IMR-90 (cell line): ENCODE measurements at regions not wholly inside any gene's neighbourhood (a gene's known extent, or its start where the extent isn't known, plus 50 kb on each side); places are given as distances from the start of the nearest gene placed in this dataset.

Source experiments
- ATAC-seq: fragments of 200-7000 bp; cut with Tn5 transposase; 2 replicates; pipeline ENCODE4 v1.9.1; 2020; ENCODE audit warnings: low read depth, mild to moderate bottlenecking, moderate library complexity
- BruUV-seq: library from RNA; stranded (reverse); fragments of 400-500 nt; replicated peaks from 2 replicates; lab custom pipeline; 2021; lab: Mats Ljungman, UMichigan
- CTCF ChIA-PET: fragments of 300-600 bp; formaldehyde crosslinking; extraction: SDS; loops from one replicate; lab custom pipeline; 2021; ENCODE audit warnings: antibody characterized with exemption; lab: Yijun Ruan, JAX
- POLR2A ChIA-PET: fragments of 300-600 bp; sonication (Branson Sonifier 250); formaldehyde crosslinking; loops from one replicate; lab custom pipeline; 2022; ENCODE audit warnings: antibody characterized with exemption; ENCODE audit not compliant: unreplicated experiment; lab: Charles Lee
- DNase-seq: peaks from one replicate; pipeline ENCODE4 v3.0.0; 2013
- H2AFZ ChIP-seq: replicated peaks from 2 replicates; pipeline ENCODE3; 2013; ENCODE audit warnings: low read length, mild to moderate bottlenecking; ENCODE audit not compliant: poor library complexity
- H2AK5ac ChIP-seq: 2 replicates; pipeline ENCODE4 v1.6.1; 2013; ENCODE audit warnings: low read depth, low read length, inconsistent platforms
- H2AK9ac ChIP-seq: replicated peaks from 2 replicates; pipeline ENCODE3; 2013; ENCODE audit warnings: mild to moderate bottlenecking, low read depth, low read length, moderate library complexity; ENCODE audit not compliant: poor library complexity
- H2BK120ac ChIP-seq: 2 replicates; pipeline ENCODE4 v1.6.1; 2013; ENCODE audit warnings: low read depth, low read length, inconsistent platforms
- H2BK15ac ChIP-seq: 3 replicates; pipeline ENCODE4 v1.6.1; 2013; ENCODE audit warnings: low read depth, low read length, inconsistent platforms
- H2BK20ac ChIP-seq: 2 replicates; pipeline ENCODE4 v1.6.1; 2013; ENCODE audit warnings: low read depth, mild to moderate bottlenecking, inconsistent platforms, low read length, moderate library complexity
- H2BK5ac ChIP-seq: 2 replicates; pipeline ENCODE4 v1.6.1; 2013; ENCODE audit warnings: mild to moderate bottlenecking, low read depth, low read length, inconsistent platforms; ENCODE audit not compliant: poor library complexity, severe bottlenecking
- H3K14ac ChIP-seq: replicated peaks from 2 replicates; pipeline ENCODE4 v1.6.1; 2013; ENCODE audit warnings: low read depth, low read length, inconsistent platforms
- H3K18ac ChIP-seq: 2 replicates; pipeline ENCODE4 v1.6.1; 2013; ENCODE audit warnings: low read depth, low read length, control low read depth
- H3K23ac ChIP-seq: 2 replicates; pipeline ENCODE4 v1.6.1; 2013; ENCODE audit warnings: low read depth, low read length, inconsistent platforms
- H3K27ac ChIP-seq: 2 replicates; pipeline ENCODE4 v1.5.1; 2013; ENCODE audit warnings: mild to moderate bottlenecking, control low read depth, low read length; ENCODE audit not compliant: insufficient read depth
- H3K27me3 ChIP-seq: 2 replicates; pipeline ENCODE4 v1.6.1; 2013; ENCODE audit warnings: low read length; ENCODE audit not compliant: control insufficient read depth, insufficient read depth
- H3K36me3 ChIP-seq: 2 replicates; pipeline ENCODE4 v1.6.1; 2013; ENCODE audit warnings: low read length, mixed read lengths; ENCODE audit not compliant: control insufficient read depth, insufficient read depth
- H3K4ac ChIP-seq: 2 replicates; pipeline ENCODE4 v1.6.1; 2013; ENCODE audit warnings: low read depth, low read length, inconsistent platforms
- H3K4me1 ChIP-seq: 2 replicates; pipeline ENCODE4 v1.6.1; 2013; ENCODE audit warnings: low read length, mixed read lengths; ENCODE audit not compliant: control insufficient read depth, insufficient read depth
- H3K4me2 ChIP-seq: 2 replicates; pipeline ENCODE4 v1.6.1; 2013; ENCODE audit warnings: low read depth, mild to moderate bottlenecking, control low read depth, low read length, moderate library complexity
- H3K4me3 ChIP-seq: 2 replicates; pipeline ENCODE4 v1.5.1; 2013; ENCODE audit warnings: low read depth, mild to moderate bottlenecking, control low read depth, low read length, moderate library complexity; ENCODE audit not compliant: insufficient read depth
- H3K56ac ChIP-seq: 2 replicates; pipeline ENCODE4 v1.6.1; 2013; ENCODE audit warnings: low read length, inconsistent platforms; ENCODE audit not compliant: insufficient read depth; ENCODE audit errors: extremely low read depth
- H3K79me1 ChIP-seq, 2 experiments: 2 replicates each; pipeline ENCODE4 v1.6.1; 2013; ENCODE audit warnings: low read length in 2 of 2, inconsistent platforms in 1 of 2, low read depth in 1 of 2
- H3K9ac ChIP-seq: 2 replicates; pipeline ENCODE4 v1.6.1; 2013; ENCODE audit warnings: low read depth, low read length, control low read depth
- H3K9me1 ChIP-seq: 2 replicates; pipeline ENCODE4 v1.6.1; 2013; ENCODE audit warnings: low read length, inconsistent platforms; ENCODE audit not compliant: insufficient read depth
- H3K9me3 ChIP-seq: 2 replicates; pipeline ENCODE4 v1.6.1; 2013; ENCODE audit warnings: low read length; ENCODE audit not compliant: control insufficient read depth, insufficient read depth
- H4K20me1 ChIP-seq: 2 replicates; pipeline ENCODE4 v1.6.1; 2013; ENCODE audit warnings: low read length, inconsistent platforms; ENCODE audit not compliant: insufficient read depth
- H4K5ac ChIP-seq: 2 replicates; pipeline ENCODE4 v1.6.1; 2013; ENCODE audit warnings: mild to moderate bottlenecking, low read depth, low read length, control low read depth
- H4K8ac ChIP-seq, 2 experiments: 2 replicates each; pipeline ENCODE4 v1.6.1; 2013; ENCODE audit warnings: low read depth in 2 of 2, low read length in 2 of 2, control low read depth in 1 of 2, inconsistent platforms in 1 of 2
- H4K91ac ChIP-seq: 2 replicates; pipeline ENCODE4 v1.6.1; 2013; ENCODE audit warnings: low read depth, low read length, inconsistent platforms; ENCODE audit not compliant: insufficient read depth
- BHLHE40 ChIP-seq: fragments of 150-350 bp; IDR thresholded peaks from 2 replicates; pipeline ENCODE4 v1.6.1; 2016; ENCODE audit warnings: mild to moderate bottlenecking, low read depth, low read length
- CEBPB ChIP-seq: IDR thresholded peaks from 2 replicates; pipeline ENCODE4 v1.6.1; 2012; ENCODE audit warnings: low read depth, low read length, improper control_type of control experiment
- CHD1 ChIP-seq: IDR thresholded peaks from 2 replicates; pipeline ENCODE4 v1.6.1; 2012; ENCODE audit warnings: low read depth, low read length, improper control_type of control experiment
- FOS ChIP-seq: fragments of 150-350 bp; IDR thresholded peaks from 2 replicates; pipeline ENCODE4 v1.6.1; 2016; ENCODE audit warnings: low read depth, low read length
- MAFK ChIP-seq: IDR thresholded peaks from 2 replicates; pipeline ENCODE4 v1.6.1; 2012; ENCODE audit warnings: low read depth, low read length, improper control_type of control experiment
- MAZ ChIP-seq: IDR thresholded peaks from 2 replicates; pipeline ENCODE4 v1.6.1; 2012; ENCODE audit warnings: low read depth, mild to moderate bottlenecking, low read length, improper control_type of control experiment, moderate library complexity, borderline replicate concordance
- MXI1 ChIP-seq: IDR thresholded peaks from 2 replicates; pipeline ENCODE4 v1.6.1; 2012; ENCODE audit warnings: low read depth, mild to moderate bottlenecking, low read length, moderate library complexity, borderline replicate concordance
- NFE2L2 ChIP-seq: fragments of 150-350 bp; IDR thresholded peaks from 2 replicates; pipeline ENCODE4 v1.6.1; 2016; ENCODE audit warnings: low read depth, mild to moderate bottlenecking, low read length
- POLR2A ChIP-seq: IDR thresholded peaks from 2 replicates; pipeline ENCODE4 v1.6.1; 2012; ENCODE audit warnings: mild to moderate bottlenecking, low read depth, low read length
- RAD21 ChIP-seq: IDR thresholded peaks from 2 replicates; pipeline ENCODE4 v1.6.1; 2012; ENCODE audit warnings: low read length, improper control_type of control experiment
- RCOR1 ChIP-seq: IDR thresholded peaks from 2 replicates; pipeline ENCODE4 v1.6.1; 2012; ENCODE audit warnings: mild to moderate bottlenecking, low read length, improper control_type of control experiment; ENCODE audit not compliant: insufficient replicate concordance
- RFX5 ChIP-seq: IDR thresholded peaks from 2 replicates; pipeline ENCODE4 v1.8.0; 2012; ENCODE audit warnings: low read depth, mild to moderate bottlenecking, low read length, moderate library complexity
- SMC3 ChIP-seq: fragments of 150-350 bp; IDR thresholded peaks from 2 replicates; pipeline ENCODE4 v1.6.1; 2016; ENCODE audit warnings: low read depth, mild to moderate bottlenecking, antibody characterized with exemption, low read length, moderate library complexity
- WGBS, 2 experiments: methylation state at CpG; one replicate each; pipeline versions ENCODE4 v1.1.5 to v1.1.7; 2013; ENCODE audit warnings: missing lambda C conversion rate in 2 of 2; ENCODE audit not compliant: insufficient read length in 1 of 2; ENCODE audit errors: extremely low coverage in 2 of 2; 5-methylcytosine and 5-hydroxymethylcytosine counted together
- dilution Hi-C: fragments of 300-500 bp; cut with HindIII; formaldehyde crosslinking; loops from one replicate; pipeline ENCODE4 v1.14.3; 2018; ENCODE audit warnings: low sequenced_read_pairs; ENCODE audit not compliant: unreplicated experiment
- in situ Hi-C: fragments of 300-500 bp; cut with MboI; formaldehyde crosslinking; loops from 3 replicates; pipeline ENCODE4 v1.14.3; 2019; ENCODE audit warnings: low sequenced_read_pairs, inconsistent platforms, mixed read lengths
- intact Hi-C: fragments of 100-400 bp; cut with micrococcal nuclease; formaldehyde crosslinking; loops from 2 replicates; pipeline ENCODE4 v1.10.0; 2022
- TF ChIP-seq, protein P1 (sequence below): fragments of 150-350 bp; IDR thresholded peaks from 2 replicates; pipeline ENCODE4 v1.6.1; 2017; ENCODE audit warnings: mild to moderate bottlenecking, antibody characterized with exemption, low read length, low read depth
- TF ChIP-seq, protein P2 (sequence below): fragments of 150-350 bp; IDR thresholded peaks from 2 replicates; pipeline ENCODE4 v1.6.1; 2016; ENCODE audit warnings: low read depth, mild to moderate bottlenecking, low read length, moderate library complexity, borderline replicate concordance
- TF ChIP-seq, protein P3 (sequence below): conservative IDR thresholded peaks from 2 replicates; pipeline ENCODE4 v1.5.1; 2012; ENCODE audit warnings: mild to moderate bottlenecking, low read depth, low read length, improper control_type of control experiment

DNA sequence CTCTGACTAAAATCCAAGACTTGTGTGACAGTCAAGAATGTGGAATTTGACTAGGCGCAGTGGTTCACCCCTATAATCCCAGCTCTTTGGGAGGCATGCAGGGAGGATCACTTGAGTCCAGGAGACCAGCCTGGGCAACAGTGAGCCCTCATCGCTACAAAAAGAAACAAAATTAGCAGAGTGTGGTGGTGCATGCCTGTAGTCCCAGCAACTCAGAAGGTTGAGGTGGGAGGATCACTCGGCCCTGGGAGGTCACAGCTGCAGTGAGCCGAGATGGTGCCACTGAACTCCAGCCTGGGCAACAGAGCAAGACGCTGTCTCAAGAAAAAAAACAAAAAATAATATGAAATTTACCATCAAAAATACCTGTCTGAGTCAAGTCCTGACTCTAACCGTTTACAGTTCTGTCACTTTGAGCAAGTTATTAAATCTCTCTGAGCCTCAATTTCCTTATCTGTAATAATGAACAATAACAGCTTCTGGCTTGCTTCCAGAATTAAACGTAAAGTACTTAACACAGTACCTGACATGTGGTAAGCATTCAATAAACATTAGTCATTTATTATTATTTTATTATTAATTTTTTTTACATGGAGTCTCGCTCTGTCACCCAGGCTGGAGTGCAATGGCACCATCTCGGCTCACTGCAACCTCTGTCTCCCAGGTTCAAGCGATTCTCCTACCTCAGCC, 204.6 kb upstream of the TSC22D1 start:
- Histone ChIP-seq H3K9ac (no peak overlapping the region), H3K27ac (no peak overlapping the region), H3K27me3 (no peaks in the 10 kb centered on the region), H2BK120ac (no peak overlapping the region), H3K56ac (no peak overlapping the region), H3K4ac (no peak overlapping the region), H3K9me1 (no peaks in the 10 kb centered on the region), H3K9me3 (no peaks in the 10 kb centered on the region), H3K4me2 (no peak overlapping the region), H4K91ac (no peak overlapping the region), H3K23ac (no peak overlapping the region), H3K18ac (no peak overlapping the region), H3K4me3 (no peak overlapping the region), H2AFZ (peak overlapping the region; percentile 8), H4K5ac (no peak overlapping the region), H2AK5ac (no peak overlapping the region), H3K14ac (no peak overlapping the region), H4K20me1 (no peaks in the 10 kb centered on the region), H3K4me1 (no peaks in the 10 kb centered on the region), H4K8ac (no peak overlapping the region), H3K36me3 (no peaks in the 10 kb centered on the region), H2BK20ac (no peak overlapping the region), H3K79me1 (no peaks in the 10 kb centered on the region), H2BK15ac (no peak overlapping the region), H2BK5ac (no peak overlapping the region), H2AK9ac (no peak overlapping the region)
- TF ChIP-seq, protein P1, sequence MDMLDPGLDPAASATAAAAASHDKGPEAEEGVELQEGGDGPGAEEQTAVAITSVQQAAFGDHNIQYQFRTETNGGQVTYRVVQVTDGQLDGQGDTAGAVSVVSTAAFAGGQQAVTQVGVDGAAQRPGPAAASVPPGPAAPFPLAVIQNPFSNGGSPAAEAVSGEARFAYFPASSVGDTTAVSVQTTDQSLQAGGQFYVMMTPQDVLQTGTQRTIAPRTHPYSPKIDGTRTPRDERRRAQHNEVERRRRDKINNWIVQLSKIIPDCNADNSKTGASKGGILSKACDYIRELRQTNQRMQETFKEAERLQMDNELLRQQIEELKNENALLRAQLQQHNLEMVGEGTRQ = no peak
- TF ChIP-seq CEBPB (no peak), FOS (no peak), RAD21 (no peak), NFE2L2 (no peak), RCOR1 (no peak), MAZ (no peak), CHD1 (no peak), RFX5 (no peak), BHLHE40 (no peak), MXI1 (no peak), POLR2A (no peak), SMC3 (no peak), MAFK (no peak)
- TF ChIP-seq, protein P2, sequence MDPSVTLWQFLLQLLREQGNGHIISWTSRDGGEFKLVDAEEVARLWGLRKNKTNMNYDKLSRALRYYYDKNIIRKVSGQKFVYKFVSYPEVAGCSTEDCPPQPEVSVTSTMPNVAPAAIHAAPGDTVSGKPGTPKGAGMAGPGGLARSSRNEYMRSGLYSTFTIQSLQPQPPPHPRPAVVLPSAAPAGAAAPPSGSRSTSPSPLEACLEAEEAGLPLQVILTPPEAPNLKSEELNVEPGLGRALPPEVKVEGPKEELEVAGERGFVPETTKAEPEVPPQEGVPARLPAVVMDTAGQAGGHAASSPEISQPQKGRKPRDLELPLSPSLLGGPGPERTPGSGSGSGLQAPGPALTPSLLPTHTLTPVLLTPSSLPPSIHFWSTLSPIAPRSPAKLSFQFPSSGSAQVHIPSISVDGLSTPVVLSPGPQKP = no peak
- TF ChIP-seq, protein P3, sequence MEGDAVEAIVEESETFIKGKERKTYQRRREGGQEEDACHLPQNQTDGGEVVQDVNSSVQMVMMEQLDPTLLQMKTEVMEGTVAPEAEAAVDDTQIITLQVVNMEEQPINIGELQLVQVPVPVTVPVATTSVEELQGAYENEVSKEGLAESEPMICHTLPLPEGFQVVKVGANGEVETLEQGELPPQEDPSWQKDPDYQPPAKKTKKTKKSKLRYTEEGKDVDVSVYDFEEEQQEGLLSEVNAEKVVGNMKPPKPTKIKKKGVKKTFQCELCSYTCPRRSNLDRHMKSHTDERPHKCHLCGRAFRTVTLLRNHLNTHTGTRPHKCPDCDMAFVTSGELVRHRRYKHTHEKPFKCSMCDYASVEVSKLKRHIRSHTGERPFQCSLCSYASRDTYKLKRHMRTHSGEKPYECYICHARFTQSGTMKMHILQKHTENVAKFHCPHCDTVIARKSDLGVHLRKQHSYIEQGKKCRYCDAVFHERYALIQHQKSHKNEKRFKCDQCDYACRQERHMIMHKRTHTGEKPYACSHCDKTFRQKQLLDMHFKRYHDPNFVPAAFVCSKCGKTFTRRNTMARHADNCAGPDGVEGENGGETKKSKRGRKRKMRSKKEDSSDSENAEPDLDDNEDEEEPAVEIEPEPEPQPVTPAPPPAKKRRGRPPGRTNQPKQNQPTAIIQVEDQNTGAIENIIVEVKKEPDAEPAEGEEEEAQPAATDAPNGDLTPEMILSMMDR = no peak
- ATAC-seq (no peak), DNase-seq (no peak)
- no TSS peak for BruUV-seq
- ChIA-PET POLR2A (no interaction called here), CTCF (interaction anchor here (0.7 kb wide), 1 partner anchor 884 kb away, joined by 3 read pairs; no protein-coding TSS in a partner anchor)
- in situ Hi-C loops = no loop called here
- dilution Hi-C loops = no loop called here
- 83% methylated on average over 1 of the region's 10 CpGs; no CpG with 5 or more reads in 1 of the 2 experiments for WGBS, 2 experiments
- intact Hi-C loops = no loop called here
